HG02588 (cell line): ENCODE measurements at regions not wholly inside any gene's neighbourhood (a gene's known extent, or its start where the extent isn't known, plus 50 kb on each side); places are given as distances from the start of the nearest gene placed in this dataset.

Source experiments
- ATAC-seq: cut with Tn5 transposase; IDR thresholded peaks from one replicate; pipeline ENCODE4 v1.9.1; 2021; ENCODE audit warnings: mild to moderate bottlenecking, moderate library complexity; ENCODE audit not compliant: unreplicated experiment

- no peak for ATAC-seq
Observed at GRCh38 chr16:51407921-51408320, 256.9 kb upstream of the SALL1 start.

GRCh38 chr16:51407199-51407598, 256.1 kb upstream of the SALL1 start:
- ATAC-seq = no peak

DNA sequence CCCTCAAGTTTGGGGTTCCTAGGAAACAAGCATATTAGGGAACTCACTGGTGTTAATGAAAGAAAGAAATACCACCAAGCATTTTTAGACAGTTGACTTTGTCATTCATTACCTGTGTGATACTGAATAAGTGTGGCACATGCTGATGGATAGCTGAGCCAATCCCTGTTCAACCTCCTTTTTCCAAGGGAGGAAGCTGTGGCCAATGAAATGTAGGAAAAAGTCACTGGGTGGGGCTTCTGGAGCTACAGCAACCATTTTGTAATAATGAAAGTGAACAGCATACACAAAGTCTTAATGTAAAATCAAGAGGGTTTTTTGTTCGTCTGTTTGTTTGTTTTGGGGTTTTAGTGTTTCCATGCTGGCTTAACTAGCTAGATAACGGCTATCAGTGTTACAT, 254.3 kb upstream of the SALL1 start:
- ATAC-seq = no peak

DNA sequence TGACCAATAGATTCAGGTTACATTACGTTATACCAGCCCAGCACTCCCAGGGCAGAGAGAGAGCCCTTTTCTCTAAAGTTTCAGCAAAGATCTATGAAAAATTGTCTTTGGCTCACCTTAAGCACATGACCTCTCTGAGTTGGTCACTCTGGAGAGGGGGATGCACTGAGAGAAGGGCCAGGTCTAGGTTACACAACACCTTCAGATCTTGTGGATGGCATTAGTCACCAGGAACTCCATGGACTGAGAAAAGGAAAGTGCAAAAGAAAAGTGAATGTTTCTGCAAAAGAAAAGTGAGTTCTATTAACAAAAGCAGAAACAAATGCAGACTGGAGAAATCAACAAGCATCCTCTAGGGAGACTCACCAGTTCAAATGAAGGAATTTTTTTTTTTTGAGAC, 253.3 kb upstream of the SALL1 start:
- no peak for ATAC-seq

- no peak for ATAC-seq
Observed at GRCh38 chr16:51402785-51403184, 251.7 kb upstream of the SALL1 start.

- ATAC-seq = no peak
Observed at GRCh38 chr16:51402298-51402697, 251.2 kb upstream of the SALL1 start.

- no peak for ATAC-seq
Observed at GRCh38 chr16:51401673-51402072, 250.6 kb upstream of the SALL1 start.

DNA sequence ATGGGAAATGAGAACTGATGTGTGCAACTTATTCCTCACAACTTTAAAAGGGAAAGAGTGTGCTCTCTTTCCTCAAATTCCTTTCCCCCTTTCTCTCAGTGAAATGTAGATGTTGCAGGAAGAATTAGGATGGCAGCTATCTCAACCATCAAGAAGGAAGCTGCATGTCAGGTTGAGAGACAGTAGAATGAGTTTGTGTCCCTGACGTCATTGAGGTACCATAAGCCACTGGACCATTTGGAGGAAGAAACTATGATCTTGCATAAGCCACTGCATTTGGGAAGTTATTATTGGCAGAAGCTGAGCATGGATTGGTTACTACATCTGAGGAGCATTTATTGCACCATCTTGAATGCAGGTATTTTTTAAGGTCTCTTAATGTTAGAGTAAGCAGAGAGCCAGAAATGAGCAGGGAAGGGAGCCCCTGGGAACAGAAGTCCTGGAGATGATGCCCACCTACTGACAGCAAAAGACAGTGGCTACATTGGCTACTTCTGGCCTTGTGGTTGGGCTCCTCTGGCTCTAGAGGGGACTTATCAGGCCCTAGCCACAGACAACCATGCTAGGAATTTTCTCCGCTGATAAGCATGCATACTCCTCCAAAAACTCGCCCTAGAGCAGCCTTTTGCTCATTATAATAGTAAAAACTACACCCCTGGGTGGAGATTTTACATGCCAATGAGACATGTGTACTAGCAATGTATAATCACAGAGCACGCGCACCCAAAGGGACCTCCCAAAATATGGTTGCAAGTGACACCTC, 249.0 kb upstream of the SALL1 start:
- no peak for ATAC-seq

- no peak for ATAC-seq
Observed at GRCh38 chr16:51394421-51394820, 243.4 kb upstream of the SALL1 start.

GRCh38 chr16:51393381-51394005, 242.4 kb upstream of the SALL1 start:
- no peak for ATAC-seq

GRCh38 chr16:51392521-51393187, 241.6 kb upstream of the SALL1 start:
- no peak for ATAC-seq

- no peak for ATAC-seq
Observed at GRCh38 chr16:51391798-51392511, 240.9 kb upstream of the SALL1 start.

DNA sequence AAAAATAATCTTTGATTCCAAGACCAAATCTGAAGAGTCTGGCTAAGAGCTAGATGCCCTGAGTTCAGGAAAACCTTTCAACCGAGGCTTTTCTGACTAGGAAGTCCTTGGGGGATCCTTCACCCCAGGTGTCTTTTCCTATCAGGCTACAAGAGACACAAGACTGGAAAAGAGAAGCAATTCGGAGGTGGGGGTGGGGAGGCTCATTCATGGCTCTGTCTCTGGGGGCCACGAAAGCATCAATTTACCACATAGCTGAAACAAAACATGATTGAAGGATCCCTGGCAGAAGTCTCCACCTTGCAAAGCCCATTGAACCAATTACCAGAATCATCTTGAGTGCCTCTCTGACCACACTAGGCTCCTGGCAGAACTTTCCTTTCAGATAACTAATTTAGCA, 239.8 kb upstream of the SALL1 start:
- no peak for ATAC-seq

GRCh38 chr16:51389881-51390280, 238.8 kb upstream of the SALL1 start:
- no peak for ATAC-seq

DNA sequence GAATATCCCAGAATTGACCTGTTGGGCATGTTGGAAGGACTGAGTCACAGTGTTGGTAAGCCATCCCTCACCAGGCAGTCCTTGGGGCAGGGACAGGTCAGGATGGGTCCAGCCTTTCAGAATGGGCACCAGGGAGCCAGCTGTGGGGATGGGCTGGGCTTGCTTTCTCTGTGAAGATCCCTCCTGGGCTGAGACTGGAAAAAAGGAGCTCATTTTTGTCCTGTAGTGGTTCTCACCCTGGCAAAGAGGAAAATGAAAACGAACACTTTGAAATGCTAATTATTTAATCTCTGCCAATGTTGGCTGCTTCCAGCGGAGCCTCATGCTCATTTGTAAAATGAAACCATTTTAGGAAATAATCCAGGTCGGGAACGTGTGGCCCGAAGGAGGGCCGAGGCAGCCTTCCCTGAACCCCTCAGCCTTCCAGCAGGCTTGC, 237.5 kb upstream of the SALL1 start:
- ATAC-seq = no peak

GRCh38 chr16:51383909-51384308, 232.8 kb upstream of the SALL1 start:
- no peak for ATAC-seq

DNA sequence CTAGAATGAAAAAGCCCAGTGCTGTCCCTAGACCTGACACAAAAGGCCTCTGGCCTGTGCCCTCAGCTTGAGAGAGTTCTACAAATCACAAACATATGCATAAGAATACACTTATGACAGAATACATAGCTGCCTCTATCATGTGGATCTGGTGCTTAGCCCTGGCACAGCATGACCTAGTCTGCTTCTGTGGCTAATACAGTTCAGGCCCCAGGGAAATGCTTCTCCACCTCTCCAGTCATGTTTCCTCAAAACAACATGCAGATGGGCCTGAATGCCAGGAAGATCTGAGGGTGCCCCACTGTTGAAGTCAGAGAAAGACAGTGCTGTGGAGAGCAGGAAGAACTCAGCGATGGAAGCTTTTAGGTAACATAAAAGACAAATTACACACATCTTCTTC, 231.9 kb upstream of the SALL1 start:
- no peak for ATAC-seq

- no peak for ATAC-seq
Observed at GRCh38 chr16:51382211-51382610, 231.1 kb upstream of the SALL1 start.

DNA sequence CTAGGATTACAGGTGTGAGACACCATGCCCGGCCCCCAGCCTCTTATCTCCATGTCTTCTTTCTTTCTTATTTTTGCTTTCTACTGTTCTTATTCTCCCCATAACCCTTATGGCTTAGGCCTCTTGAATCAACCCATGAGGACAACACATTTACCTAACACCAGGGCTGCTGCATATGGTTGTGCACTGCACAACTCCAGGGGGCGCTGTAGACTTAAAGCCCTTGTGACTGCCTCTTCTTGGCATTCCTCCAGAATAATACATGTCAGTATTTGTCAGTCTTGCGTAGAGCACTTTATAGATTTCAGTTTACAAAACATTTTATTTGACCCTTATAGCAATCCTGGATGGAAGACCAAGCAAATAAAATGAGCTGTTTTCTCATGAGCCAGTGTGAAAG, 225.0 kb upstream of the SALL1 start:
- ATAC-seq = no peak

DNA sequence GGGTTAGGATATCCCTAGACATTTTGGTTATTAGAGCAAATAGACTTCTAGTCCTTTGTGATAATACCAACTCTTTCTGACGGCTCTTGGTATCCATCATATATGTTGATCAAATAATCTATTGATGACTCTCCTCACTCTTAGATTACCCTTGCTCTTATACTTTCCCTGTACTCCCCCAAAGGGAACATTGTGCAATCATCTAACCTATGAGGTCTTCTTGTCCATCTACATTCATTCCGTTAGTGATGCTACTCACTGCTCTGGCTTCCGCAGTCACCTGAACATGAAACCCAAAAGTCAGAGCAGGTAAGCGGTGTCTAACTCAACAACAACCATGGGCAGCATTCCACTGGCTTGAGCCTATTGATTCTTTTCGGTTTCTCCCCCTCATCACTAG, 223.7 kb upstream of the SALL1 start:
- ATAC-seq = no peak

DNA sequence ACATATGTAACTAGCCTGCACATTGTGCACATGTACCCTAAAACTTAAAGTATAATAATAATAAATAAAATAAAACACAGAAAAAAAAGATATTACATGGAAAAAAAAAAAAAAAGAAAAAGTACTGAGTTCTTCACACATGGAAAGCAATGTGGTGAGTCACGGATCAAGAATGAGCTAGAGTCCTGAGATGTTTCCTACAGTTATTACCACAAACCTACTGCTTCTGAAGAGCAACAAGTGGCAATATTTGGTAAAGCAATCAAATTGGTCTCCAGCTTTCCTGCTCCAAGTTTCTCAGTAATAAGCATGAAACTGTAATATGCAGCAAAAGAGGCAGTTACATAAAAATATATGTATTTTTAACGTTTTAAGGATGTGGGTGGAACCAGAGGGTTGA, 223.3 kb upstream of the SALL1 start:
- ATAC-seq = no peak

GRCh38 chr16:51365715-51366114, 214.6 kb upstream of the SALL1 start:
- no peak for ATAC-seq
